ENCODE measurements at regions not wholly inside any gene's neighbourhood (a gene's known extent, or its start where the extent isn't known, plus 50 kb on each side); places are given as distances from the start of the nearest gene placed in this dataset.
"Not testable (repeated sequence)": the region's sequence is repeated elsewhere in the genome, so short reads cannot be mapped to it uniquely, and the experiment has no call there.

DNA sequence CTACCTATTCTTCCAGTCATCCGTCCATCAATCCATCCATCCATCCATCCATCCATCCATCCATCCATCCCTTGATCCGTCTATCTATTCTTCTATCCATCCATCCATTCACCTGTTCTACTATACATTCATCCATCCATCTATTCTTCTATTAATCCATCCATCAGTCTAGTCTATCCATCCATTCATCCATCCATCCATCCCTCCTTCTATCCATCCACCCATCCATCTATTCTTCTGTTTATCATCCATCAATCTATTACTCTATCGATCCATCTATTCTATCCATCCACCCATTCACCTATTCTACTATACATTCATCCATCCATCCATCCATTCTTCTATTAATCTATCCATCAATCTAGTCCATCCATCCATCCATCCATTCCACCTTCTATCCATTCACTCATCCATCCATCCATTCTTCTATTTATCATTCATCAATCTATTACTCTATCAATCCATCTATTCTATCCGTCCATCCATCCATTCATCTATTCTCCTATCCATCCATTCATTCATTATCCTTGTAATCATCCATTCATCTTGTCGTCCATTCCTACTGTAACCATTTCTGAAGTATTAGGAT lies 110.4 kb upstream of the ZNF516 start:
- no peak for DNase-seq
- Histone ChIP-seq H3K27me3 (no peaks in the 10 kb centered on the region), H3K36me3 (no peaks in the 10 kb centered on the region), H3K4me3 (no peak overlapping the region), H3K9me3 (no peaks in the 10 kb centered on the region), H3K27ac (no peak overlapping the region), H3K4me1 (peaks cover 0 to 9% (median 0%) of the 10 kb centered on the region in 4 donors)
- intact Hi-C loops (cut with DNase I): no loop called here
- TF ChIP-seq, protein P1, sequence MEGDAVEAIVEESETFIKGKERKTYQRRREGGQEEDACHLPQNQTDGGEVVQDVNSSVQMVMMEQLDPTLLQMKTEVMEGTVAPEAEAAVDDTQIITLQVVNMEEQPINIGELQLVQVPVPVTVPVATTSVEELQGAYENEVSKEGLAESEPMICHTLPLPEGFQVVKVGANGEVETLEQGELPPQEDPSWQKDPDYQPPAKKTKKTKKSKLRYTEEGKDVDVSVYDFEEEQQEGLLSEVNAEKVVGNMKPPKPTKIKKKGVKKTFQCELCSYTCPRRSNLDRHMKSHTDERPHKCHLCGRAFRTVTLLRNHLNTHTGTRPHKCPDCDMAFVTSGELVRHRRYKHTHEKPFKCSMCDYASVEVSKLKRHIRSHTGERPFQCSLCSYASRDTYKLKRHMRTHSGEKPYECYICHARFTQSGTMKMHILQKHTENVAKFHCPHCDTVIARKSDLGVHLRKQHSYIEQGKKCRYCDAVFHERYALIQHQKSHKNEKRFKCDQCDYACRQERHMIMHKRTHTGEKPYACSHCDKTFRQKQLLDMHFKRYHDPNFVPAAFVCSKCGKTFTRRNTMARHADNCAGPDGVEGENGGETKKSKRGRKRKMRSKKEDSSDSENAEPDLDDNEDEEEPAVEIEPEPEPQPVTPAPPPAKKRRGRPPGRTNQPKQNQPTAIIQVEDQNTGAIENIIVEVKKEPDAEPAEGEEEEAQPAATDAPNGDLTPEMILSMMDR (IDR thresholded peaks at IDR 0.05): no peak
- no peak for TF ChIP-seq POLR2AphosphoS5 (IDR thresholded peaks at IDR 0.05)
- no peak for TF ChIP-seq EP300 (IDR thresholded peaks at IDR 0.05)
- TF ChIP-seq POLR2A (IDR thresholded peaks at IDR 0.05): no peak
- 65 to 91% methylated on average over 5 of the region's 5 CpGs for WGBS, 2 donors

DNA sequence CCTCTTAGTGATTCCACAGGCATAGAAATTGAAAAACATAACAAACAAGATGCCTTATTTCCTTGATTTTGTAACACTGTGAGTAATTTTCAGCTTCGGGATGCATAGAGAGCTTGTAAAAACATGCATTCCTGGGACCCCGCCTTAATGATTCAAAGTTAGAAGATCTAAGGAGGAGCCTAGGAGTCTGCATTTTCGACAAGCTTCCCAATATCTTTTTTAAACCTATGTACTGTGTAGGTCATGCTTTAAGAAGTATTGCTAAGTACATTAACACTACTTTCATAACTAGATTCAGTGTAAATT lies 109.8 kb upstream of the ZNF516 start:
- no peak for DNase-seq
- H3K27me3 ChIP-seq: no peaks in the 10 kb centered on the region
- no peak overlapping the region for H3K4me3 ChIP-seq
- 50 to 60% methylated on average over 3 of the region's 3 CpGs for WGBS, 2 donors
- no peaks in the 10 kb centered on the region for H3K9me3 ChIP-seq
- intact Hi-C loops (cut with DNase I): no loop called here
- H3K27ac ChIP-seq: no peak overlapping the region
- H3K36me3 ChIP-seq: no peaks in the 10 kb centered on the region
- peaks cover 0 to 9% (median 0%) of the 10 kb centered on the region in 4 donors for H3K4me1 ChIP-seq
- no peak for TF ChIP-seq POLR2AphosphoS5 (IDR thresholded peaks at IDR 0.05)
- TF ChIP-seq, protein P1 (IDR thresholded peaks at IDR 0.05): no peak
- TF ChIP-seq POLR2A (IDR thresholded peaks at IDR 0.05): no peak
- TF ChIP-seq EP300 (IDR thresholded peaks at IDR 0.05): no peak

- H3K27ac ChIP-seq: no peak overlapping the region
- DNase-seq: no peak
- H3K27me3 ChIP-seq: no peaks in the 10 kb centered on the region
- TF ChIP-seq POLR2AphosphoS5 (IDR thresholded peaks at IDR 0.05) (no peak), POLR2A (IDR thresholded peaks at IDR 0.05) (no peak), EP300 (IDR thresholded peaks at IDR 0.05) (no peak)
- TF ChIP-seq, protein P1 (IDR thresholded peaks at IDR 0.05): no peak
- peaks cover 0 to 9% (median 0%) of the 10 kb centered on the region in 4 donors for H3K4me1 ChIP-seq
- 71 to 75% methylated on average over 14 of the region's 14 CpGs for WGBS, 2 donors
- H3K36me3 ChIP-seq: no peaks in the 10 kb centered on the region
- no peak overlapping the region for H3K4me3 ChIP-seq
- H3K9me3 ChIP-seq: no peaks in the 10 kb centered on the region
- intact Hi-C loops (cut with DNase I): no loop called here
Measured at GRCh38 chr18:76604108-76604934, 109.3 kb upstream of the ZNF516 start.

- no peak for DNase-seq
- intact Hi-C loops (cut with DNase I): no loop called here
- Histone ChIP-seq H3K9me3 (no peaks in the 10 kb centered on the region), H3K36me3 (no peaks in the 10 kb centered on the region), H3K4me1 (peaks cover 0 to 9% (median 0%) of the 10 kb centered on the region in 4 donors), H3K4me3 (no peak overlapping the region), H3K27me3 (no peaks in the 10 kb centered on the region), H3K27ac (peak overlapping the region in 1 of 4 donors; percentile 35)
- peak in 1 of 4 donors; percentile 24 for TF ChIP-seq POLR2AphosphoS5 (IDR thresholded peaks at IDR 0.05)
- no peak for TF ChIP-seq EP300 (IDR thresholded peaks at IDR 0.05)
- TF ChIP-seq POLR2A (IDR thresholded peaks at IDR 0.05): no peak
- 79 to 85% methylated on average over 5 of the region's 5 CpGs for WGBS, 2 donors
Measured at GRCh38 chr18:76602191-76602590, 107.1 kb upstream of the ZNF516 start.

GRCh38 chr18:76600076-76600475 lies 105.0 kb upstream of the ZNF516 start:
- H3K36me3 ChIP-seq; intact Hi-C loops (cut with DNase I): not testable (repeated sequence)

More at GRCh38 chr18:76600076-76600475, 105.0 kb upstream of the ZNF516 start:
- not testable (repeated sequence) for H3K4me3 ChIP-seq, H3K27ac ChIP-seq, DNase-seq, H3K4me1 ChIP-seq, H3K27me3 ChIP-seq, H3K9me3 ChIP-seq
- WGBS, 2 donors: 94 to 96% methylated on average over 28 of the region's 28 CpGs

Data from sigmoid colon (tissue), 6 donors.